ENCODE measurements at regions not wholly inside any gene's neighbourhood (a gene's known extent, or its start where the extent isn't known, plus 50 kb on each side); places are given as distances from the start of the nearest gene placed in this dataset.
A peak's percentile ranks its signal among the peaks of the same experiment; 100 is the strongest.

DNA sequence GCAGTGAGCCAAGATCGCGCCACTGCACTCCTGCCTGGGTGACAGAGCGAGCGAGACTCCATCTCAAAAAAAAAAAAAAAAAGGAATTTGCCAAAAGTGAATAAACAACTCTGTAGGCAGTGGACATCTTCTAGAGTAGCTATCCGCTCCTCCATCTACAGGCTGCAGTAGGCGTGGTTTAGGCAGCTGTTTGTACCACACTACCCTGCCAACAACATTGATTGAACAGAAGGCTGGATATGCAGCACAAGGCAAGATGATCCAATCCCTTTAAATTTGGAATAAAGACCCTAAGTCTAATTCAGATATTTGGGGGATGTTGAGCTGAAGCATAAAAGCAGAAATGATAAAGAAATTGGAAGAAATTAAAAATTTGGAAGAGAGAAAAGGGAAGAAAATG, 141.6 kb downstream of the TES start (continued):
- TF ChIP-seq ZNF174 (CRISPR knock-in tag; IDR thresholded peaks at IDR 0.05) (no peak), MIER1 (IDR thresholded peaks at IDR 0.05; ENCODE audit: low read depth) (no peak), ZBED1 (IDR thresholded peaks at IDR 0.05) (no peak)

- BruUV-seq (replicated peaks): no TSS peak
These were observed 143.3 kb downstream of the TES start for GRCh38 chr7:116353647-116354046.

GRCh38 chr7:116354171-116354545, 143.8 kb downstream of the TES start:
- no peak for FAIRE-seq
- Histone ChIP-seq H3K27ac (ENCODE audit: extremely low read depth, low read depth, low read length) (no peak overlapping the region), H2AFZ (ENCODE audit: low read depth, low read length) (no peak overlapping the region)

More at GRCh38 chr7:116353647-116354046, 143.3 kb downstream of the TES start:
- H2AFZ ChIP-seq (ENCODE audit: low read depth, low read length): no peak overlapping the region
- H3K4me2 ChIP-seq (ENCODE audit: insufficient read depth, low read length): no peak overlapping the region
- H3K4me1 ChIP-seq (replicated peaks in 1 of 2; ENCODE audit: control insufficient read depth in 2 of 2, insufficient read depth in 2 of 2, low read length in 2 of 2): peaks cover 0 to 15% of the 10 kb centered on the region in 2 experiments; a peak in 3 of 5 replicates
- no peak overlapping the region for H3K27ac ChIP-seq (ENCODE audit: extremely low read depth, low read depth, low read length)
- no peaks in the 10 kb centered on the region for H4K20me1 ChIP-seq (replicated peaks; ENCODE audit: control insufficient read depth, insufficient read depth, low read length)
- no peaks in the 10 kb centered on the region for H3K36me3 ChIP-seq (ENCODE audit: control insufficient read depth, insufficient read depth, low read length)
- no peak overlapping the region for H3K4me3 ChIP-seq
- intact Hi-C loops (cut with micrococcal nuclease) (no loop called here), in situ Hi-C loops (cut with MboI) (no loop called here)
- no peaks in the 10 kb centered on the region for H3K27me3 ChIP-seq (ENCODE audit: control insufficient read depth in 2 of 2, insufficient read depth in 2 of 2, low read length in 2 of 2)
- CTCF ChIA-PET (ENCODE audit: low intra/inter-chr PET ratio): interaction anchor here (1.3 kb wide), 1 partner anchor 172 kb away, joined by 3 read pairs; no protein-coding TSS in a partner anchor
- no peak for ATAC-seq
- POLR2A ChIA-PET: interaction anchor here (1.1 kb wide), 1 partner anchor 10 kb away, joined by 3 read pairs; no protein-coding TSS in a partner anchor
- H3K9ac ChIP-seq (ENCODE audit: insufficient read depth in 1 of 2, low read depth in 2 of 2, low read length in 2 of 2): no peak overlapping the region
- WGBS (ENCODE audit: insufficient coverage, low coverage, missing lambda C conversion rate): 60% methylated on average over 2 of the region's 2 CpGs
- FAIRE-seq: no peak
- DNase-seq (ENCODE audit: extremely low read depth in 1 of 4, low spot score in 3 of 4): no peak
- H3K9me3 ChIP-seq (replicated peaks; ENCODE audit: control insufficient read depth, insufficient read depth, low read depth, low read length): no peaks in the 10 kb centered on the region
- no peaks in the 10 kb centered on the region for H3K79me2 ChIP-seq (ENCODE audit: control insufficient read depth, insufficient read depth, low read length)
- TF ChIP-seq PHF8 (IDR thresholded peaks at IDR 0.05; ENCODE audit: borderline replicate concordance, low read length) (no peak), CBX1 (IDR thresholded peaks at IDR 0.05; ENCODE audit: low read depth) (no peak), NFIC (IDR thresholded peaks at IDR 0.05) (peak; percentile 88), CEBPB (tag; IDR thresholded peaks at IDR 0.05) (peak; percentile 81), CEBPG (CRISPR knock-in tag; IDR thresholded peaks at IDR 0.05) (no peak), CEBPG (tag; conservative IDR thresholded peaks at IDR 0.05 in 1 of 2, IDR thresholded peaks at IDR 0.05 in 1 of 2) (peak; percentile 62 to 94)
- no peaks in the 10 kb centered on the region for H3K9me1 ChIP-seq (ENCODE audit: control insufficient read depth, insufficient read depth, low read length)

More at GRCh38 chr7:116354171-116354545, 143.8 kb downstream of the TES start:
- Histone ChIP-seq H3K4me2 (ENCODE audit: insufficient read depth, low read length) (no peak overlapping the region), H3K9me3 (replicated peaks; ENCODE audit: control insufficient read depth, insufficient read depth, low read depth, low read length) (no peaks in the 10 kb centered on the region), H3K79me2 (ENCODE audit: control insufficient read depth, insufficient read depth, low read length) (no peaks in the 10 kb centered on the region), H3K9ac (ENCODE audit: insufficient read depth in 1 of 2, low read depth in 2 of 2, low read length in 2 of 2) (no peak overlapping the region), H3K4me1 (replicated peaks in 1 of 2; ENCODE audit: control insufficient read depth in 2 of 2, insufficient read depth in 2 of 2, low read length in 2 of 2) (peaks cover 0 to 15% of the 10 kb centered on the region in 2 experiments; a peak in 3 of 5 replicates), H3K27me3 (ENCODE audit: control insufficient read depth in 2 of 2, insufficient read depth in 2 of 2, low read length in 2 of 2) (no peaks in the 10 kb centered on the region), H3K4me3 (no peak overlapping the region), H3K9me1 (ENCODE audit: control insufficient read depth, insufficient read depth, low read length) (no peaks in the 10 kb centered on the region), H3K36me3 (ENCODE audit: control insufficient read depth, insufficient read depth, low read length) (no peaks in the 10 kb centered on the region), H4K20me1 (replicated peaks; ENCODE audit: control insufficient read depth, insufficient read depth, low read length) (no peaks in the 10 kb centered on the region)
- CTCF ChIA-PET (ENCODE audit: low intra/inter-chr PET ratio): interaction anchor here (1.3 kb wide), 1 partner anchor 171 kb away, joined by 3 read pairs; no protein-coding TSS in a partner anchor
- intact Hi-C loops (cut with micrococcal nuclease): no loop called here
- 60% methylated on average over 6 of the region's 6 CpGs for WGBS (ENCODE audit: insufficient coverage, low coverage, missing lambda C conversion rate)
- in situ Hi-C loops (cut with MboI): no loop called here
- POLR2A ChIA-PET: interaction anchor here (1.1 kb wide), 1 partner anchor 10 kb away, joined by 3 read pairs; no protein-coding TSS in a partner anchor
- TF ChIP-seq MAZ (CRISPR knock-in tag; conservative IDR thresholded peaks at IDR 0.05 in 1 of 2, IDR thresholded peaks at IDR 0.05 in 1 of 2) (0 out of 4 replicates have a peak, but pooled peaks of 1 of the 2 experiments have one; percentile 11), TRIM25 (IDR thresholded peaks at IDR 0.05; ENCODE audit: borderline replicate concordance) (no peak)
- DNase-seq (ENCODE audit: extremely low read depth in 1 of 4, low spot score in 3 of 4): no peak
- no TSS peak for BruUV-seq (replicated peaks)
- ATAC-seq: no peak

Measured in K562 (cell line).